GM19043 (cell line): ENCODE measurements at regions not wholly inside any gene's neighbourhood (a gene's known extent, or its start where the extent isn't known, plus 50 kb on each side); places are given as distances from the start of the nearest gene placed in this dataset.

Source experiments
- ATAC-seq: cut with Tn5 transposase; IDR thresholded peaks from one replicate; pipeline ENCODE4 v1.9.1; 2021; ENCODE audit warnings: low read depth; ENCODE audit not compliant: unreplicated experiment

DNA sequence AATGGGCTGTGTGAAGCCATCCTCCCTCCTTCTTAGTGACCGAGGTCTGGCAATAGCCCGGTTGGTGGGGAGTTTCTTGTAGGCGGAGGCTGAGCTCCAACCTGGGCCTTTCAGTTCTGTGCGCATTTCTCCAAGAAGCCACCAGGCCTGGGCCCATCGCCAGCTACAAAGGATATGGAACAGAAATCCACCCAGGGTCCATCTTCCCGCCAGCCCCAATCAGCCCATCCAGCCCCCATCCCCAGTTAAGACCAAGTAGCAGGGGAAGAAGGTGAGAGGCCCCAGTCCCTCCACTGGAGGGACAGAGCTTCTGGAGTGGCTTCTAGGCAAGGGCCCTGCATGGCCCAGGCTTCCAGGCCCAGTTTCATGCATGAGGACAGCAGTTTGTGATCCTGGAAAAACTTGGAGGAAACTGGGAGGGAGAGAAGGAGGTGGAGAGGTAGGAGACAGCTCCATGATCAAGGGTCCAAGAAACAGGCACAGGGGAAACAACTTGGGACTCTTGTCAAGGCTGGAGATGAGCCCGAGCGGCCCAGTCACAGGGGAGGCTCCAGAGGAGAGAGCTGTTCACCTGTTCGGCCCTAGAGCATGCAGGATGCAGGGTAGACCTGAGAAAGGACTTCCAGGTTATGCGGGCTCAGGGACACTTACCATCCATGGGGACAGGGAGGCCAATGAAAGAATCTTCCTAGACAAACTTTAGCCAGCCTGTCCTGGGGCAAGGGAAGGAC lies 261.2 kb downstream of the PTPRU start:
- no peak for ATAC-seq

DNA sequence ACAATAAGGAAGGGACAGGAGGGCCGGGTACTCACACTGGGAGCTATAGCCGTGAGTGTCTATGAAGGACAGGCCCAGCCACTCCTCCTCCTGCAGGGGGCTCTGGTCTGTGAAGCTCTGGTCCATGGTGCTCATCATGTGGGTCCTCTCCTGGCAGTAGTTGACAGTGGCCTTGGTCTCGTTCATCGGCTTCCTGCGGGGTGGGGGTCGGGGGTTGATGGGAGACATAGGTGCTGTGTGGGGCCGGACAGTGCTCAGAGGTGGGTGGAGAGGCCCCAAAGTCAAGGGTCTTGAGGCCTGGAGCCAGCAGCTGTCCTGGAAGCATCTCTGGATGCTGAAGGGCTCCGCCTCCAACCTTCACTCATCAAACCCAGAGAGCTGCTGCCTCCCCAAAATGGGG lies 260.4 kb downstream of the PTPRU start:
- ATAC-seq, result no peak

DNA sequence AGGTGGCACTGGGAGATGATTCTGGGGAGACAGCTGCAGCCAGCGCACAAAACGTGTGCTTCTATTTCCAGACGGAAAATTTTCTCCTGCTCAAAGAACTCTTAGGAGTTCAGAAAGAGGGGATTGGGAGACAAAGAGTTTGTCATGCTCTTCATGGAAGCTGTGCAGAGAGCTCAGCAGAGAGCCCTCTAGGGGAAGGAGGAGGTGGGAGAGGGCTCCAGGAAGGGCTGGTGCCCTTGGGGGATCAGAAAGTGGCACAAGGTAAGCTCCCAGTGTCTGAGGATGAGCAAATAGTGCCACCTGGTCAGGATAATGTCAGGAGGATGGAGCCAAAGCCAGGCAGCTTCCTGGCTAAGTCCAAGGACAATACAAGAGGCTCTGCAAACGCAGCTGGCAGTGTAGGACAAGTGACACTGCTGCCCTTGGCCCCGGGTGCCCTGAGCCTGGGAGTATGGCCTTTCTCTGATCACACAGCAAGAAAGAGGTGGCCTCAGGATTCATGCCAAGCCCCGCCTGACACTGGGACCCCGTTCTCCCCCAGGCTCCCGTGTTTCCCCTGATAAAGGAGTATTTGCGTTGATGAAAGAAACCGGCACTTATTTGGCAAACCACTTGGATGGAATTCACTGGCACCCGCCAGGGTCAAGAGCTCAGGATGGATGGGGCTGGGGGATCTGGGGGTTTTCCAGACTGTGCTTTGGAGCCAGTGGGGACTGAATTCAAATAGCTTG lies 254.0 kb downstream of the PTPRU start:
- ATAC-seq, result no peak

DNA sequence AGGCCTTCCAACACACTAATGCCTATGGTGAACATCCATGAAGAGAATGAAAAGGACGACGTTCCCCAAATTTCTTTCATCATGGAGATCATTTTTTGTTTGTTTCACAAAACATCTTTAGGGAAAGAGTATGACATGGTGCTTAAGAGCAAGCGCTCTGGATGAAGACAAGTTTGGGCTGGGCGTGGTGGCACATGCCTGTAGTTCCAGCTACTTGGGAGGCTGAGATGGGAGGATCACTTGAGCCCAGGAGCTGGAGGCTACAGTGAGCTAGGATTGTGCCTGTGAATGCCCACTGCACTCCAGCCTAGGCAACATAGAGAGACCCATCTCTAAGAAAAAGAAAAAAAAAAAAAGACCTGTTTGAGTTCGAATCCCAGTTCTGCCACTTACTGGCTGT lies 253.1 kb downstream of the PTPRU start:
- no peak for ATAC-seq

DNA sequence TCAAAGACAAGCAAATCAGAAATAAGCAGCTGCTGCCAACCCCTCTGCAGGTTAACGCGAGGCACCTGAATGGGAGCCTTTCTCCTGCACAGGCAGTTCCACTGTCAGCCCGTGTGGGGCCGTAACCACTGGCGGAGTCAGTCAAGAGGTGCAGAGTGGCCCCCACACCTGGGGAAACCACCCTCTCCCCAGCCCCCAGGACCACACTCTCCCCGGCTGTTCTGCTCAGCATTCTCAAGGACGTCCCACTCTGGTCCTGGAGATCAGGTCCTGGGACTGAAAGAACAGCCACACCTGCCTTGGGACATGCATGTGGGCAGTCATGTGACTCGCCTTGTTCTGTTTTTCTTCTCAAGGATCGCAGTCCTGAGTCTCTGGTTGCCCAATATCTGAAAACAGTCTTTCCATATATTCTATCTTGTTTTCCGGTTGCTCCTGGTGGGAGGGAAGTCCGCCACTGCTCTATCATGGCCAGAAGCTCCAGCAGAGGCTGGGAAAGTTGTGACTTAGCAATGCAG lies 252.5 kb downstream of the PTPRU start:
- no peak for ATAC-seq

DNA sequence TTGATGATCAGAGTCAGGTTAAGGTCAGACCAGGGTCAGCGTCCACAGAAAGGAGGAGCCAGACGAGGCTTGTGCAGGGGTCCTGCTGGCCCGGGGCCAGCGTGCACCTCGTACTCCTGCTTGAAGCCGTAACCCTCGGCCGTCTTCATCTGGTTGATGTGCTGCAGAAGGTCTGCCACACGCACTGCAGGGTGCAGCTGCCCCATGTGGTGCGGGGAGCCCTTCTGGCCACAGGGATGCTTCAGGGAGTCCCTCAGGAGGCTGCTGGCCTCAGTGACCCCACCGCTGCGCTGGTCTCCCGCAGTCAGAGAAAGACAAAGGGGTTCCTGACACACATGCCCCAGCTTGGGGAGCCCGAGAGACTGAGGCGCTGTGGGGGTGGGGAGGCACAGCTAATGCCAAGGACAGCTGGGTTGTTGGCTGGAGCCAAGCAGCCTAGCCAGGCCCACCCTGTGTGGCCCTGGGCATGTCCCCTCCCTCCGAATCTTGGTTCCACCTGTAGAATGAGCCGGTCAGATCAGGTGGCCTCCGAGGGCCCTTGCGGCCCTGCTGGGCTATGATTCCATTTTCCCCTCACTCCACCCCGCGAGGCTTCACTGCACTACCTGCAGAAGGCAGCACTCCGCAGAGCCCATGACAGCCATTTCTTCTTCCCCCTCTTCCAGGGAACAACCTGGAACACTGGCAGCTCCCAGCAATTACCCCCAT lies 251.9 kb downstream of the PTPRU start:
- ATAC-seq, result no peak

DNA sequence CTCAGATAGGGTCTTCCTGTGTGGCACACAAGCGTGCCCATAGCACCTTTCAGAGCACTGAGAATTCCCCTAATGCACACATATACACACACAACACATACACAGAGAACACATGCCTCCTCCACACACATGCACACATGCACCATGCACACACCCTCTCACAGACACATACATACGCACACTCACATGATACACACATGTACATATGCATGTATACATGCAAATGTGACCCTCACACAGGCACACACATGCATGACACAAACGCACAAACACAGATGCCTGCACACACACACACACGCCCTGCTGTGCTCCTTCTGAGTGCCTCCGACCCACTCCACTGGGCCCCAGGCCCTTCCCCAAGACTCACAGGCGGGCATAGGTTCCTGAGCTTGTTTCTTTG lies 251.0 kb downstream of the PTPRU start:
- no peak for ATAC-seq

DNA sequence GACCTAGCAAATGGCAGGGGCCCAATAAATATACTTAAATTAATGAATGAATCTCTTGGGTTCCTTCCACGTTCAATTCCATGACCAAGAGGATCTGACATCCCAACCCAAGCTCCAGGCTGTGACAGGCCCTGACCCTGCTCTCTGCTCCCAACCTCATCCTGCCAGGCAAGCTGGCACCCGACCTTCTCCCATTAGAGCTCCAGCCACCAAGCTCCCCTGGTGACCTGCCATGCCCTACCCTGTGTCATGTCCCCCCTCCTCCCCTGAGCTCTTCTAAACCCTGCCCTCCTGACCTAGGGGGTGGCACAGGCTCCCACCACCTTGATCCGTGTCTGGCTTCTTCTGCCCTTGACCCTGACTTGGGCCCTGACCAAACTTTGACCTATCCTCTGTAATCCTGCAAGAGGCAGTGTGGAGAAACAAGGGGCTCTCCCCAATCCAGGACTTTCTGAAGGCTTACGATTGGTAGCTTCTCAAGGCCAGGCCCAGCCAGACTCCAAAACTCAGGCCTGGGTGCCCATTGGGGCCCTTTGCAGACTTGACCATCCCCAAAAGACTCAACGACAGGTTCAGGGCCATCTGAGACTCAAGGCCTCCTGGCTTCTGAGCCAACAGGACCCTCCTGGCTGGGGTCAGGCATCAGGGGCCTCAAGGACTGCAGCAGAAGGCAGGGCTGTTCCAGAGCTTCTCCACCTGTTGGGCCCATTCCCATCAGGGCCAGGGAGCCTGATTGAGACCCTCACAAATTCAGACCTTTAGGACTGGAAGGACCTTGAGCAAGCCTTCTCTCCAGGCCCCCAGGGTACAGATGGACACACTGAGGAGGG lies 249.0 kb downstream of the PTPRU start:
- no peak for ATAC-seq

DNA sequence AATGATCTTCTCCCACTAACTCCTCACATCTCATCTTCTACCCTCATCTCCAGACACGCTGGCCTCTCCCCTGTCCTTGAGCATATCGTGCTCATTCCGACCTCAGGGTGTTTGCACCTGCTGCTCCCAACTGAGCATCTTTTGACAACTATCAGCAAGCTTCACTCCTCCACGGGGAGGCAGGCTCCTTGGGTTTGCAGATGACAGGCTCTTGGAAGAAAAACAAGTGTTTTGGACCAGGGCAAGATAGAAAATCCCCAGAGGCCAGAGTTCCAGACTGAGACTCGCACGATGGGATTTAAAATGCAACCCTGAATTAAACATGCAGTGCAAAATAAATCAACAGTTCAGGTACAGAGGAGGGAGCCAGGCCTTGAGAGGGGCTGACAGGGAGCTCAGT lies 246.7 kb downstream of the PTPRU start:
- ATAC-seq, result no peak

DNA sequence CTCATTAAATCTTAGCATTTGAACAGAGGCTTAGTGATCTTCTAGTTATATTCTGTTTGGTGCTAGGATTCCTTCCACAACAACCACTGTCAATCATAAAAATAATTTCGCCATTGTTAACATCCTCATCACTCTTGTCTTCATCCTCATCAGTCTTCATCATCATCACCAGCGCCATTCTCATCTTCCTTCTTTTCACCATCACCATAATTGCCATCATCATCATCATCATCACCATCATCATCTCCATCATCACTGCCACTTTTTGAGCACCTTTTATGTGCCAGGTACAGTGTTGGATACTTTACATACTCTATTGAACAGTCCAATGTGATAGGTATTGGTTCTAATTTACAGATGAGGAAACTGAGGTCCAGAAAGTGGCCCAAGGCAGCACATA lies 245.7 kb downstream of the PTPRU start:
- ATAC-seq, result no peak

DNA sequence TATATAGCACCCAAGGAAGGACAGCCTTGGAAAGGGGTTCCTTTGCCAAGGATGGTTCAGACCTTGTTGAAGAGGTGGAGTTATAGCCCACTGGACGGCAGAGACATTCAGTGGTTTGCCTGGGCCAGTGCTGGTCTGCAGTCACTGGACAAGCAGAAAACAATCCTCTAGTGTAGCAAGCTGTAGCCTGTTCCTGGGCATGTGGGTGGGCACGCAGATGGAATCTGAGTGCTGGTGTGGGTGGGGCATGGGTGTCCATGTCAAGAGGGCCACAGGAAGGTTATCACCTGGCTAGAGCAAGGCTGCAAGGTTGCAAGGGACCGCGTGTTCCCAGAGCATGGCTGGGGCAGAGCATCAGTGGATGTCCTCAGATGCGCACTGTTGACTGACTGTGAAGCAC lies 244.7 kb downstream of the PTPRU start:
- no peak for ATAC-seq

DNA sequence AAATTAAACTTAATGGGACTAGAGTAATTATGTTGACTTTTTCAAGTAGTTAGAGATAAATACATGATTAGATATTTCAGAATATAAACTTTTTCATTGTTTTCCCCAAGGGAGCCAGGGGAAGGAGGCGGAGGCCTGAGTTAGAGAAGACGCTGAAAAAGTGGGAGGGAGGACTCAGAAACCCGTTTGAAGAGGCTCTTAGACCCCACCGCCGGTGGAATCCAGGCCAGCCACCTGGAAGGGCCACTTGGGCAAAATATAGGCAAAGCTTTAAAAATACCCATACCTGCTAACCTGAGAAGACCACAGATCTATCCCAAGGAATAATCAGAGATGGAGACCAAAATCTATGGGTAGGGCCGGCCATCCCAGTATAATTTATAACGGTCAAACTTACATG lies 242.6 kb downstream of the PTPRU start:
- ATAC-seq, result no peak

DNA sequence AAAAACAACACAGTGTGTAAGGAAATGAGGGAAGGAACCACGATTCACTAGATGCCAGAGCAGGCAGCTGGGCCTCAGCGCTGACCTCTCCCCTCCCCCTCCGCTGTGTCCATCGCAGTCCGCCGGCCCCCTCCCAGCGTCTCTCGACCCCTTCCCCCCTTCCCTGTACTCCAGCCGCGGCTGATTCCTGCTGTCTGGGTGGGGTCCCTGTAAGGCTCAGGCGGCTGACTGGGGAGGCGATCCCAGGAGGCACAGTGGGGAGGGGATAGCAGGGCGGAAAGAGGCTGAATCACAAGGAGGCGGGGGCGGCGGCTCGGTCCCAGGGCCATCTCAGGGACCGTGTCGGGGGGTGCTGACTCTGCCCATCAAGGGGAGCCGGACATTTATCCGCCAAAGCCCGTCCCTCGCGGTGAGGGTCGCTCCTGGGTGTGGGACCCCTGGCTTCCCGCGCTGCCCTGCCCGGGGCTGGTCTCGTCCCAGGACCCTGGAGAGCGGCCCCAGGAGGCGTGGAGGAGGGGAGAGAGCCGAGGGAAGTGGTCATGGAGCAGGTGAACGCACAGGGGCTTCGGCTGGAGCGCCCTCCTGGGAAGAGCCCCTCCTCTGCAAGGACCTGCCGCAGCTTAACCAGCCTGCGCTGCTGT lies 241.9 kb downstream of the PTPRU start:
- ATAC-seq, result no peak

DNA sequence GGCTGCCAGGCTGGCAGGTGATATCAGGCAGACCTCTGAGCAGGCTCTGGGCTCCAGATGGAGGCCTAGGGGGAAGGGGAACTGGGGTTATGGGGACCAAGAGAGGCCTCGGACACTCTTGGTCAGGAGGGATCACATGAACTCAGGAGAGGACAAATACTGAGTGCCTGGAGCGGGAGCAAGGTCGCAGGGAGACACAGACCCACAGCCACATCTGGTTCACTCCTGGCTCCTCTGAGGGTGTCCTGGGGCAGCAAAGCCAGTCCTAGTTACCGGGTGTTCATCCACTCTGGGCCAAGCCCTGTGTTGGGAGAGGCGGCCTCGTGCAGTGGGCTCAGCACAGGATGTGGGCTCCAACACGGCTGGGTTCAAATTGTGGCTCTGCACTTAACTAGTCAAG lies 239.0 kb downstream of the PTPRU start:
- ATAC-seq, result no peak

DNA sequence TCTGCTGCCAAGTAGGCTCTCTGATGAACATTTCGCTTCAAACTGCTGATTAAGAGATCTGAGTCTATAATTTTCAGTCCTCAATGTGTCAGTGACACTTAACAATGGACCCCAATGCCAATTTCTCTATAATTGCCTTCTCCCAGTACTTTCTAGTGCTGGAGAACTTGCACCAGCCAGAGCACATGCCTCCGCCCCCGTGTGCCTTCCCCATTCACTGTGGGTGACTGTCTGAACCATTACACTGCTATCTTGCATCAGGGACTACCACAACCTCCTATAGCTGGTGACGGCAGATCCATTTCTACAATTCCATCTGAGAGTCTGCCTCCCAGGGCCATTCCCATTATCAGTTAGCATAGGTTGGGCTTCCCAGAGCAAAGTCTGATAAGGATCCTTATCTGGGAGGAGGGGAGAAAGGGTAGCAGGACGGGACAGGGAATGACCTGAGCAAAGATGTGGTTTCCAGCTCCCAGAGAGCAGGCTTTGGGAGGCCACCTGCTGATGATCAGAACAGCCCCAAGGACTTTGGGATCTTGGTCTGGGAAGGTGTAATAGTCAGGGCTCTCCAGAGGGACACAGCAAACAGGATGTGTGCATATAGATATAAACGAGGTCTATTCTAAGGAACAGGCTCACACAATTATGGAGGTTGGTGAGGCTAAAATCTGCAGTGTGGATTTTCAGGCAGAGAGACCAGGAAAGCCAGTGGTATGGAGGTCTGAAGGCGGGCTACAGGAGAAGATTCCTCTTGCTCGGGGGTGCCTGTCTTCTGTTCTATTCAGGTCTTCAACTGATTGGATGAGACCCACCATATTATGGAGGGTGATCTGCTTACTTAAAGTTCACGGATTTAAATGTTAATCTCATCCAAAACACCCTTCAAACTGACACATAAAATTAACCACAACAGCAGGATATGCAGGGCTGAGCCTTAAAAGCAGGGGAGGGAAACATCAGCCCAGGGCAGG lies 238.2 kb downstream of the PTPRU start:
- no peak for ATAC-seq

DNA sequence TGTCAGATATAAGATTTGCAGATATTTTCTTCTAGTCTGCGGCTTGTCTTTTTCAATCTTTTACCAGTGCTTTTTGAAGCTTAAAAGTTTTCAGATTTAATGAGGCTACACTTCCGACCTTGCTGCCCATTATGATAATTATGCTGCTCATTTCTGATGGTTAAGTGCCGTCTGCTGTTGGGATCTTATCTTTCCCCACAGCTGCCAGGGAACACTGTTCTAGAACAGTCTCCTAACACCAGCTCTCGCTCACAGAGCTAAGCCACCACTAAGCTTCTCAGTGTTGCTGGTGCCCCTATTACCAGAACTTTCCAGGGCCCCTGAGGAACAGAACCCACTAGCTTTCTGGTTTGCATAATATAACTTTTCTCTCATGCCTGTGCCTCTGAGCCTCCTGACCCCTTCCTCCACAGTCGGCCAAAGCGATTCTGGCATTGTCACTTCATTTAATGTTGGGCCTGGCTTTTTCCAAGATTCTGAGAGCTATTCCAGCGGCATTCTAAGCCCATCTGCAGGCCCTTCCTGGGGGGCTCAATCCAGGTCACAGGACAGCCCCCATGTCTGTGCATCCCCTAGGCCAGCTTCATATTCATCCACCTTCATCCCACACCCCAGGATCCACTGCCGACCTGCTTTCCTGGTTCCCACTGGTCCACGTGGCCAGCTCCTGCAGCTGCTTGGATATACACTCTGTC lies 237.0 kb downstream of the PTPRU start:
- no peak for ATAC-seq

DNA sequence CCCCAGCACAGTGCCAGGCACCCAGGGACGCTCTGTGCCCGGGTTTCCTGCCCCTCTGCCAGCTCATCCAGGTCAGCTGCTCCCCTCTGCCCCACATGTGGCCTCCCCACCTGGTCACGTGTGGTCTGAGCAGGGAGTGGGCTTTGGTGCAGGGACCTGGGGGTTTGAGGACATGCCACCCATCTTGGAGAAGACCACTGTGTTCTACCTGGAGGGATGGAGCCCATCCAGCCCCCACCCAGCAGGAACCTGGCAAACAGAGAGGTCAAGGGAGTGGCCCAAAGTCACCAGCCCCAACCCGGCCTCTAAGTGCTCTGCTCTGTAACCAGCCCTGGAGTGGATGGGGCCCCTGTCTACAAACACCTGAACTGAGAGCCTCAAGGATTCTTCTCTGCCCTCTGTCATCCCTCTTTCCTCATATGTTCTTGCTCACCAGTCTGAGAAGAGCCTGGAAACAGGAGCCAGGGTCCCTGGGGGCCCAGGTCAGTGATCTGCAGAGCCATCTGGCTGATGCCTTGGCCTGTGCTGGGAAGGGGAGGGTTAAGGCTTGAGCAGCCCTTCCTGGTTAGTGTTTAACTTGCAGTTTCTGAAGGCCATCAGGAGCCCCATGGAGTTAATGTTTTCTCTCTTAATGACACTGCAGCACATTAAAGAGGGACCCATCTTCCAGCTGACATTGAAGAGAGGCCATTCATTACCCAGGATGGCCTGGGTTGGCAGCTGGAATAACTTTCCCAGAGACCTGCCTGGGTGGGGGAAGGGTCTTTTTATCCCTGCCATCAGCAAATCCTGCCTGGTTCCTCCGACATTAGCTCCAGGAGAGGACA lies 235.4 kb downstream of the PTPRU start:
- no peak for ATAC-seq

DNA sequence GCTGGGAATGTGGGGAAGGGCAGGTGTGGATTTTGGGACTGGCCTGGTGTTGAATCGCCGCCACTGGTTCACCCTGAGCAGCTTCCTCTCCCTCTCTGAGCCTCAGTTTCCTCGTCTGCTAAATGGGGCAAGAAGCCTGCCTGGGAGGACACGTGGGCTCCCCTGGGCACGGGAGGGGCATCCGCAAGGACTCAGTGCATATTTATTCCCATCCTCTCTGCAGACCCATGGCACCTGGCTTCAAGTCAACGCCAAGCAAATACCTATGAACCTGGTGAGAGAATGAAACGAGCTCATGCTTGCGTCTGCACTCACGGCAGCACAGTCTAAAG lies 234.4 kb downstream of the PTPRU start:
- ATAC-seq, result no peak
